ENCODE measurements at regions not wholly inside any gene's neighbourhood (a gene's known extent, or its start where the extent isn't known, plus 50 kb on each side); places are given as distances from the start of the nearest gene placed in this dataset.

- TF ChIP-seq CTCF (conservative IDR thresholded peaks at IDR 0.05; ENCODE audit: low read depth, low read length) (no peak), EZH2 (IDR thresholded peaks at IDR 0.05; ENCODE audit: low read length, unreplicated experiment) (no peak), EZH2phosphoT487 (IDR thresholded peaks at IDR 0.05; ENCODE audit: borderline replicate concordance, low read length) (no peak)
Measured at GRCh38 chr22:48065892-48066291, 1303.4 kb downstream of the TBC1D22A start.

Measured in PC-3 (cell line).